ENCODE measurements at regions not wholly inside any gene's neighbourhood (a gene's known extent, or its start where the extent isn't known, plus 50 kb on each side); places are given as distances from the start of the nearest gene placed in this dataset.

DNA sequence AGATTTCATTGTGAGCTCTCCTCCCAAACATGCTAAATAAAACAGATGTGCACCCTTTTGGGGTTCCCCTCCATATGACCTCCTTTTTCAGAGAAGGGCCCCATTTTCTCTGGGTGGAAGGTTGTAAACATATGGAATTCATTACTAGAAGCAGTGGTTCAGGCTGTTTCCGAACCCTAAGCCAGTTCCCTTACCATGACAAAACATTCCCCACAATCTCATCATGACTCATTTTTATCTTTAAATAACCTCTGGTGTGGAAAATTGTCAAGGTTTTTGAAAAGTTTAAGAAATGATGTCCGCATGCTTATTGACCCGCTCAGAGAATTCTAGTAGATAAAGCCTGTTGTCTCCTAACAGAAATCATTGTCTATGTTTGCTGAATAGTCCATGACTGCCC lies 127.3 kb upstream of the PIK3R1 start:
- Mint-ChIP-seq H3K4me1 (ENCODE audit: low read depth) (no peaks in the 10 kb centered on the region), H3K9me3 (ENCODE audit: low read depth) (peaks cover 4% of the 10 kb centered on the region), H3K4me3 (no peak overlapping the region), H3K27me3 (peaks cover 4% of the 10 kb centered on the region), H3K36me3 (no peaks in the 10 kb centered on the region), H3K27ac (no peak overlapping the region)

DNA sequence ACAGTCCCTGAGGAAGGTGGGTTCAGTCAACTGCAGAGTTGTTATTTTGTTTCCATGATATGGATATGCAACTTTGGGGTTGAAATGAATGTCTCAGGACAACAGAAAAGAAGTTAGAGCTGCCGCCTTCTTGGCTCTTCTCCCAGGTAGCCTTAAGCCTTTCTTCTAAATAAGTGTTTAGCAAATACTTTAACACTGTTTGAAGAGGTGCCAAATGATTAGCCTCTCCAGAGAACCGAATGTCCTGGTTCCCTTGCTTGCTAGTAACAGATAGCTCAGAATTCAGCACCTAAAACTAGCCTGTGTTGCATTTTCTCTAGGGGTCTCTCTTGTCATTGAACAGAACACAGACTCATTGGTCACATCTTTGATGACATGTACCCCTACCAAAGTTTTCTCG lies 127.7 kb upstream of the PIK3R1 start:
- Mint-ChIP-seq H3K27me3 (peaks cover 4% of the 10 kb centered on the region), H3K36me3 (no peaks in the 10 kb centered on the region), H3K4me3 (no peak overlapping the region), H3K9me3 (ENCODE audit: low read depth) (peaks cover 4% of the 10 kb centered on the region), H3K27ac (no peak overlapping the region), H3K4me1 (ENCODE audit: low read depth) (no peaks in the 10 kb centered on the region)

DNA sequence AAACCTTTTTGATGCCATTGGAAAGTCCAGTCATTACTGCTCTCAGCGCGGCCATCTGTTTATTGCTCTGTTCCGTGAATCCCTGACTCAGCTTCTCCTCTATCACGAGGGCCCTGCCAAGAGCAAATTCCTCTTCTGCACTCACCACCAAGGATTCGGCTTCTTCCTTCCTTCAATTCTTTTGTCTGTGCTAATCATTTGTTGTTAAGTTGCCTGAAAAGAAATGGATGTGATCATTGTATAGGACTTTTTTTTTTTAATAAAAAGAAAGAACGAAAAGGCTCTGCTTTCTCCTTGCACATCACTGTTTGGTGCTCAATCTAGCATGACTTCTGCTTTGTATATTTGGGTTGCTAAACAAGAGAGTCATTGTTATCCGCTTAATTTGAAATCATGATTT lies 128.7 kb upstream of the PIK3R1 start:
- H3K27ac Mint-ChIP-seq = no peak overlapping the region

DNA sequence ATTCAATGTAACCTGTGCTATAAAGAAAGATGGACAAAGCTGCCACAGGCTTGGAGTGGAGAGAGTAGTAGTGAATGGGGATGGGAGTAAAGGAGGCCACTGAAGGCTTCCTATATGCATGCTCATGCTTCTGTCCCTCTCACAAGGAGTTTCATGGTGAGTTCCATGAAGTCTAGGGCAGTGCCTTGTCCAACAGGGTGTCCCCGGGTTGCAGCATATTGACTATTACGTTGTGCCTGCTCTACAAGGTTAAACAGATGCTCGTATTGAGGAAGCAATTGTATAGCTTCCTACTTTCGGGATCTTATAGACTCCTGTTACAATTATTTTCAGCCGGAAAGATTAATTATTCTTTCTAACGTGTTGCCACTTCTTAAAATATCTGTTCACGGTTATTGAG lies 129.1 kb upstream of the PIK3R1 start:
- no peak overlapping the region for H3K4me3 Mint-ChIP-seq
- peaks cover 4% of the 10 kb centered on the region for H3K9me3 Mint-ChIP-seq (ENCODE audit: low read depth)
- H3K27me3 Mint-ChIP-seq = peaks cover 4% of the 10 kb centered on the region
- H3K27ac Mint-ChIP-seq = no peak overlapping the region
- H3K4me1 Mint-ChIP-seq (ENCODE audit: low read depth) = no peaks in the 10 kb centered on the region
- no peaks in the 10 kb centered on the region for H3K36me3 Mint-ChIP-seq

More for the DNA sequence above, 128.7 kb upstream of the PIK3R1 start:
- Mint-ChIP-seq H3K9me3 (ENCODE audit: low read depth) (peaks cover 4% of the 10 kb centered on the region), H3K4me1 (ENCODE audit: low read depth) (no peaks in the 10 kb centered on the region), H3K27me3 (peaks cover 4% of the 10 kb centered on the region), H3K36me3 (no peaks in the 10 kb centered on the region), H3K4me3 (no peak overlapping the region)

GRCh38 chr5:68084396-68084795 lies 131.2 kb upstream of the PIK3R1 start:
- H3K27me3 Mint-ChIP-seq = peaks cover 4% of the 10 kb centered on the region
- H3K4me3 Mint-ChIP-seq = no peak overlapping the region
- H3K9me3 Mint-ChIP-seq (ENCODE audit: low read depth) = no peaks in the 10 kb centered on the region
- no peak overlapping the region for H3K27ac Mint-ChIP-seq
- H3K36me3 Mint-ChIP-seq = no peaks in the 10 kb centered on the region
- no peaks in the 10 kb centered on the region for H3K4me1 Mint-ChIP-seq (ENCODE audit: low read depth)

GRCh38 chr5:68080282-68081050 lies 135.1 kb upstream of the PIK3R1 start:
- Mint-ChIP-seq H3K4me1 (ENCODE audit: low read depth) (no peaks in the 10 kb centered on the region), H3K27ac (no peak overlapping the region), H3K27me3 (peaks cover 4% of the 10 kb centered on the region), H3K9me3 (ENCODE audit: low read depth) (no peaks in the 10 kb centered on the region), H3K4me3 (no peak overlapping the region), H3K36me3 (no peaks in the 10 kb centered on the region)

DNA sequence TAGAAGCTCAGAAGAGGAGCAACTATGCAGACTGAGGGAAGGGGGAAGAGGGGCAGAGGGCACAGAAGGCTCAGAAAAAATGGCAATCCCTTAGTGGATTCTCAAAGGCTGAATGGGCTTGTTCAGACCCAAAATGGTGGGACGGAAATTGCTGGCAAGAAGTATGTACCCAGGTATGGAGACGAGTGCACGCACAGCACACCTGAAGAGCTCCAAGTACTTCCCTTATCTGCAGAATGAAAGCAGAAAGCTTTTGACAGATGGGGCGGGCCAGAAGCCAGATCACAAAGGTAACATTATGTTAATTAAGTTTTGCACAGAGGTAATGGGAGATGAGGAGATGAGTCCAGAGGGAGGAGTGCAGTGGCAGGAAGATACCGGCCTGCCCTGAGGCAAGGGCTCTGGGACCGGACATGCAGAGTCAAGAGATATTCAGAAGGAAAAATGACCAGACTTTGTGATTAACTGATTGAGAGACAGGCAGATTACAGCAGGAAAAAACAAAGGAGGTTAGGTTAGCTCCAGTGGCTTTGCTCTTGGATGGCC lies 138.1 kb upstream of the PIK3R1 start:
- H3K4me1 Mint-ChIP-seq (ENCODE audit: low read depth) = no peaks in the 10 kb centered on the region
- H3K27me3 Mint-ChIP-seq = no peaks in the 10 kb centered on the region
- no peaks in the 10 kb centered on the region for H3K9me3 Mint-ChIP-seq (ENCODE audit: low read depth)
- no peaks in the 10 kb centered on the region for H3K36me3 Mint-ChIP-seq
- H3K4me3 Mint-ChIP-seq = no peak overlapping the region
- no peak overlapping the region for H3K27ac Mint-ChIP-seq

GRCh38 chr5:68074633-68075032 lies 140.9 kb upstream of the PIK3R1 start:
- Mint-ChIP-seq H3K9me3 (ENCODE audit: low read depth) (no peaks in the 10 kb centered on the region), H3K36me3 (no peaks in the 10 kb centered on the region), H3K27me3 (no peaks in the 10 kb centered on the region), H3K27ac (no peak overlapping the region), H3K4me1 (ENCODE audit: low read depth) (peaks cover 7% of the 10 kb centered on the region), H3K4me3 (no peak overlapping the region)

DNA sequence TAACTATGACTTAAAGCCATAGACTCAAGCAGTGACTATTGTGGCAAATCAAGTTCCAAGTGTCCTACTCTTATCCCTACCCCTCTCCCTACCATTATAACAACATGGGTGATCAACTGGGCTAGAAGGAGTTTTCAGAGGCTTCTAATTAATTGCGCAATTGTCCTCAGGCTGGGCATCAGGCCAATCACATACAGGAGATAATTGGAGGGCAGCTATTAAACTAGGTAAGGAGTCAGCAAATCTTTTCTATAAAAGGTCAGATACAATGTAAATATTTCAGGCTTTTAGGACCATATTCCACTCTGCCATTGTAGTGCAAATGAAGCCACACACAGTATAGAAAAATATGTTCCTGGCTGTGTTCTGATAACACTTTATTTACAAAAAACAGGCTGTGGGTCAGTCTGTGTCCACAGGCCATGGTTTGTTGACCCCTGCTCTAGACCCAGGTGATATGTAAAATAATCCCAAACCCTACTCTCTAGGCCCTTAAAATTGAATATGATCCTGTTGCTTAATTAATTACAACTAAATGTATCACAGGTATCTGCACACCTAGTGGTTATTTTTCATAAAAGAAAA lies 141.4 kb upstream of the PIK3R1 start:
- Mint-ChIP-seq H3K27ac (no peak overlapping the region), H3K27me3 (no peaks in the 10 kb centered on the region), H3K4me3 (no peak overlapping the region), H3K4me1 (ENCODE audit: low read depth) (peaks cover 7% of the 10 kb centered on the region), H3K36me3 (no peaks in the 10 kb centered on the region), H3K9me3 (ENCODE audit: low read depth) (no peaks in the 10 kb centered on the region)

DNA sequence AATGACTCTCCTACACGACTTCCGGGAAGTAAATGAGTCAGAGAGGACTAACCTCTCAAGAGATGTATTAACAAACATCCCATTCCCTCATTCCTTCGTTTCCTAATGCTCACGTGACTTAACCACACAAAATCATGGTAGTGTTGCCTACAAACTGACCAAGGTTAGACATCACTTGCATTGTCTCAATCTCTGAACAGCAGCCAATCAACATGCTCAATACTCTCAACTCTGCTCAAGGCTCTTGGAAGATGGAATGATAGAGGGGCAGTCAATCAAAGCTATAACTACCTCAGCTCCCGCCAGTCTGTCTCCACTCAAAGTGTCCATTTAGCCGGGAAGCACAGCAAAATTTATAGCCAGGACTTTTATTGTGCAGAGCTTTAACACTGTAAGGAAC lies 143.8 kb upstream of the PIK3R1 start:
- Mint-ChIP-seq H3K4me1 (ENCODE audit: low read depth) (peaks cover 7% of the 10 kb centered on the region), H3K36me3 (no peaks in the 10 kb centered on the region), H3K4me3 (no peak overlapping the region), H3K9me3 (ENCODE audit: low read depth) (peaks cover 2% of the 10 kb centered on the region), H3K27ac (no peak overlapping the region), H3K27me3 (no peaks in the 10 kb centered on the region)

DNA sequence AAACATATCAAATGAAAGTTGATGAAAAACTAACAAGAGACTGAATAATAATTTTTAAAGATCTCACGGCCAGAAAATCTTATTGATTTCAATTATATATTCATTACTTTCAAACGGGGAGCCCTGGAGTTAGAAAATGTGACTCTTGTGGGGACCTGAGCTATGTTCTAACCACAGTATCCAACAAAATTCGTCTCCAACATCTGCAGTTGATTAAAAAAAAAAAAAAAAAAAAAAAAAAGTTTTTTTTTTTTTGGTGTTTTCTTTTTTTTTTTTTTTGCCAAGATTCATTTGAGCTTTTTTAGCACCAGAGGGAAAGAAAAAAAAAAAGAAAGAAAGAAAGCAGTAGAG lies 144.3 kb upstream of the PIK3R1 start:
- no peak overlapping the region for H3K4me3 Mint-ChIP-seq
- H3K9me3 Mint-ChIP-seq (ENCODE audit: low read depth) = peaks cover 5% of the 10 kb centered on the region
- H3K27me3 Mint-ChIP-seq = no peaks in the 10 kb centered on the region
- peaks cover 7% of the 10 kb centered on the region for H3K4me1 Mint-ChIP-seq (ENCODE audit: low read depth)
- peak overlapping the region; percentile 16 for H3K27ac Mint-ChIP-seq
- H3K36me3 Mint-ChIP-seq = no peaks in the 10 kb centered on the region

DNA sequence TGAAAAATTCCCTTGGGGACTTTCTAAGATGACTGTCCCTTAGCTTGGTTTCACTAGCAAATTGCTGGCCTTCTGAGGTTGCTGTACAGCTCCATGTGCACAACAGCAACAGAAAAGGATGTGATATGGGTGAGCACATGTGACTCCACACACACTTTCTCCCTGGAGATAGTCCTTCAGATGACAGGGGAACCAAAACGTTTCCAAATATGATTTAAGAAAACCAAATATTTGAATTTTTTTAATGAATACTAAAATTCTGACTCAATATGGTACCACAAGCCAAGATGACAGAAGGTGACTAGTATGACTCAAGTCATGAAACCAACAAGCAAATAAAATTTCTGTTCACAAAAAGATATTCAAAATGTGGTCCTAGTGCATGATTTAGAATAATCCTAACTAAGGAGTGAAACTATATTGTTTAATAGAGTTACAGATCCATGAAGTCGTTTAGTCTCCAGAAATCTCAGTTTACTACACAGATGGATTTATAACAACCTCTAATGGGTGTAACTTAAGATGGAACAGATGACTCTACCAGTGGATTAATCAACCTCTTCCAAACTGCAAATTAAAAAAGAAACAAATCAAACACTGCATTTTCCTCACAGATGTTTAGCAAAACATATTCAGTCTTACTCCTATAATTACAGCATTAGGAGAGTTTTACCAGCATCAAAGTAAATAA lies 144.8 kb upstream of the PIK3R1 start:
- Mint-ChIP-seq H3K4me1 (ENCODE audit: low read depth) (peaks cover 7% of the 10 kb centered on the region), H3K9me3 (ENCODE audit: low read depth) (peaks cover 9% of the 10 kb centered on the region), H3K4me3 (no peak overlapping the region), H3K27ac (peak overlapping the region; percentile 67), H3K27me3 (no peaks in the 10 kb centered on the region), H3K36me3 (no peaks in the 10 kb centered on the region)

- Mint-ChIP-seq H3K9me3 (ENCODE audit: low read depth) (peaks cover 9% of the 10 kb centered on the region), H3K4me3 (no peak overlapping the region), H3K27ac (no peak overlapping the region), H3K36me3 (no peaks in the 10 kb centered on the region), H3K4me1 (ENCODE audit: low read depth) (peaks cover 7% of the 10 kb centered on the region), H3K27me3 (no peaks in the 10 kb centered on the region)
Measured at GRCh38 chr5:68067976-68068603, 147.5 kb upstream of the PIK3R1 start.

- peaks cover 3% of the 10 kb centered on the region for H3K36me3 Mint-ChIP-seq
- peaks cover 12% of the 10 kb centered on the region for H3K9me3 Mint-ChIP-seq (ENCODE audit: low read depth)
- H3K27me3 Mint-ChIP-seq = no peaks in the 10 kb centered on the region
- H3K27ac Mint-ChIP-seq = no peak overlapping the region
- H3K4me1 Mint-ChIP-seq (ENCODE audit: low read depth) = peaks cover 7% of the 10 kb centered on the region
- H3K4me3 Mint-ChIP-seq = no peak overlapping the region
Measured at GRCh38 chr5:68067291-68067690, 148.3 kb upstream of the PIK3R1 start.

Measured in activated naive CD8-positive, alpha-beta T cell (primary cell).